ENCODE measurements at regions not wholly inside any gene's neighbourhood (a gene's known extent, or its start where the extent isn't known, plus 50 kb on each side); places are given as distances from the start of the nearest gene placed in this dataset.

- TF ChIP-seq CTCF (conservative IDR thresholded peaks at IDR 0.05; ENCODE audit: low read length) (no peak), EZH2phosphoT487 (IDR thresholded peaks at IDR 0.05; ENCODE audit: borderline replicate concordance, low read depth, low read length) (no peak)
Observed at GRCh38 chr13:19055611-19056010, 126.0 kb downstream of the TUBA3C start.

All from OCI-LY7 (cell line).